ENCODE measurements at regions not wholly inside any gene's neighbourhood (a gene's known extent, or its start where the extent isn't known, plus 50 kb on each side); places are given as distances from the start of the nearest gene placed in this dataset.
"Not testable (repeated sequence)": the region's sequence is repeated elsewhere in the genome, so short reads cannot be mapped to it uniquely, and the experiment has no call there.

- H3K9ac ChIP-seq (ENCODE audit: low read length); H3K27ac ChIP-seq (ENCODE audit: low read depth, low read length): not testable (repeated sequence)
Observed at GRCh38 chr6:19584207-19584606, 253.0 kb upstream of the ID4 start.

GRCh38 chr6:19587238-19587942 is 249.8 kb upstream of the ID4 start:
- H3K27ac ChIP-seq (ENCODE audit: low read depth, low read length) = no peak overlapping the region
- H3K4me3 ChIP-seq (ENCODE audit: low read length) = no peak overlapping the region
- no peaks in the 10 kb centered on the region for H3K4me1 ChIP-seq (ENCODE audit: control insufficient read depth, insufficient read depth, low read length)
- no peaks in the 10 kb centered on the region for H3K27me3 ChIP-seq (ENCODE audit: control insufficient read depth, insufficient read depth, low read length)
- no peak overlapping the region for H3K9ac ChIP-seq (ENCODE audit: low read length)
- H3K36me3 ChIP-seq (ENCODE audit: control insufficient read depth, insufficient read depth, low read length) = no peaks in the 10 kb centered on the region

More at GRCh38 chr6:19584207-19584606, 253.0 kb upstream of the ID4 start:
- H3K27me3 ChIP-seq (ENCODE audit: control insufficient read depth, insufficient read depth, low read length); H3K4me1 ChIP-seq (ENCODE audit: control insufficient read depth, insufficient read depth, low read length); H3K4me3 ChIP-seq (ENCODE audit: low read length); H3K36me3 ChIP-seq (ENCODE audit: control insufficient read depth, insufficient read depth, low read length): not testable (repeated sequence)

- Histone ChIP-seq H3K36me3 (ENCODE audit: control insufficient read depth, insufficient read depth, low read length) (no peaks in the 10 kb centered on the region), H3K4me1 (ENCODE audit: control insufficient read depth, insufficient read depth, low read length) (no peaks in the 10 kb centered on the region), H3K27me3 (ENCODE audit: control insufficient read depth, insufficient read depth, low read length) (no peaks in the 10 kb centered on the region), H3K4me3 (ENCODE audit: low read length) (no peak overlapping the region), H3K27ac (ENCODE audit: low read depth, low read length) (no peak overlapping the region), H3K9ac (ENCODE audit: low read length) (no peak overlapping the region)
Observed at GRCh38 chr6:19590501-19591131, 246.6 kb upstream of the ID4 start.

GRCh38 chr6:19597809-19598320 is 239.3 kb upstream of the ID4 start:
- Histone ChIP-seq H3K36me3 (ENCODE audit: control insufficient read depth, insufficient read depth, low read length) (no peaks in the 10 kb centered on the region), H3K27ac (ENCODE audit: low read depth, low read length) (no peak overlapping the region), H3K4me3 (ENCODE audit: low read length) (no peak overlapping the region), H3K27me3 (ENCODE audit: control insufficient read depth, insufficient read depth, low read length) (no peaks in the 10 kb centered on the region), H3K4me1 (ENCODE audit: control insufficient read depth, insufficient read depth, low read length) (no peaks in the 10 kb centered on the region), H3K9ac (ENCODE audit: low read length) (no peak overlapping the region)

GRCh38 chr6:19599796-19600464 is 237.2 kb upstream of the ID4 start:
- Histone ChIP-seq H3K9ac (ENCODE audit: low read length) (no peak overlapping the region), H3K4me1 (ENCODE audit: control insufficient read depth, insufficient read depth, low read length) (no peaks in the 10 kb centered on the region), H3K36me3 (ENCODE audit: control insufficient read depth, insufficient read depth, low read length) (no peaks in the 10 kb centered on the region), H3K4me3 (ENCODE audit: low read length) (no peak overlapping the region), H3K27ac (ENCODE audit: low read depth, low read length) (no peak overlapping the region), H3K27me3 (ENCODE audit: control insufficient read depth, insufficient read depth, low read length) (no peaks in the 10 kb centered on the region)

- H3K36me3 ChIP-seq (ENCODE audit: control insufficient read depth, insufficient read depth, low read length) = no peaks in the 10 kb centered on the region
- H3K4me3 ChIP-seq (ENCODE audit: low read length) = no peak overlapping the region
- no peak overlapping the region for H3K27ac ChIP-seq (ENCODE audit: low read depth, low read length)
- H3K27me3 ChIP-seq (ENCODE audit: control insufficient read depth, insufficient read depth, low read length) = no peaks in the 10 kb centered on the region
- no peaks in the 10 kb centered on the region for H3K4me1 ChIP-seq (ENCODE audit: control insufficient read depth, insufficient read depth, low read length)
- no peak overlapping the region for H3K9ac ChIP-seq (ENCODE audit: low read length)
Observed at GRCh38 chr6:19602434-19603013, 234.6 kb upstream of the ID4 start.

- no peak overlapping the region for H3K4me3 ChIP-seq (ENCODE audit: low read length)
- no peaks in the 10 kb centered on the region for H3K36me3 ChIP-seq (ENCODE audit: control insufficient read depth, insufficient read depth, low read length)
- H3K9ac ChIP-seq (ENCODE audit: low read length) = no peak overlapping the region
- no peaks in the 10 kb centered on the region for H3K27me3 ChIP-seq (ENCODE audit: control insufficient read depth, insufficient read depth, low read length)
- no peaks in the 10 kb centered on the region for H3K4me1 ChIP-seq (ENCODE audit: control insufficient read depth, insufficient read depth, low read length)
- H3K27ac ChIP-seq (ENCODE audit: low read depth, low read length) = no peak overlapping the region
Observed at GRCh38 chr6:19603721-19604120, 233.4 kb upstream of the ID4 start.

- Histone ChIP-seq H3K4me1 (ENCODE audit: control insufficient read depth, insufficient read depth, low read length) (no peaks in the 10 kb centered on the region), H3K36me3 (ENCODE audit: control insufficient read depth, insufficient read depth, low read length) (no peaks in the 10 kb centered on the region), H3K27me3 (ENCODE audit: control insufficient read depth, insufficient read depth, low read length) (no peaks in the 10 kb centered on the region), H3K4me3 (ENCODE audit: low read length) (no peak overlapping the region), H3K27ac (ENCODE audit: low read depth, low read length) (no peak overlapping the region), H3K9ac (ENCODE audit: low read length) (no peak overlapping the region)
Observed at GRCh38 chr6:19605624-19606023, 231.5 kb upstream of the ID4 start.

GRCh38 chr6:19608546-19608945 is 228.6 kb upstream of the ID4 start:
- Histone ChIP-seq H3K9ac (ENCODE audit: low read length) (no peak overlapping the region), H3K36me3 (ENCODE audit: control insufficient read depth, insufficient read depth, low read length) (no peaks in the 10 kb centered on the region), H3K4me3 (ENCODE audit: low read length) (no peak overlapping the region)

GRCh38 chr6:19609972-19610641 is 227.1 kb upstream of the ID4 start:
- Histone ChIP-seq H3K27me3 (ENCODE audit: control insufficient read depth, insufficient read depth, low read length) (no peaks in the 10 kb centered on the region), H3K9ac (ENCODE audit: low read length) (no peak overlapping the region), H3K36me3 (ENCODE audit: control insufficient read depth, insufficient read depth, low read length) (no peaks in the 10 kb centered on the region), H3K27ac (ENCODE audit: low read depth, low read length) (no peak overlapping the region), H3K4me3 (ENCODE audit: low read length) (no peak overlapping the region), H3K4me1 (ENCODE audit: control insufficient read depth, insufficient read depth, low read length) (no peaks in the 10 kb centered on the region)

More at GRCh38 chr6:19608546-19608945, 228.6 kb upstream of the ID4 start:
- Histone ChIP-seq H3K27ac (ENCODE audit: low read depth, low read length) (no peak overlapping the region), H3K4me1 (ENCODE audit: control insufficient read depth, insufficient read depth, low read length) (no peaks in the 10 kb centered on the region), H3K27me3 (ENCODE audit: control insufficient read depth, insufficient read depth, low read length) (no peaks in the 10 kb centered on the region)

GRCh38 chr6:19612672-19613466 is 224.3 kb upstream of the ID4 start:
- not testable (repeated sequence) for H3K27ac ChIP-seq (ENCODE audit: low read depth, low read length); H3K27me3 ChIP-seq (ENCODE audit: control insufficient read depth, insufficient read depth, low read length); H3K4me3 ChIP-seq (ENCODE audit: low read length); H3K36me3 ChIP-seq (ENCODE audit: control insufficient read depth, insufficient read depth, low read length); H3K4me1 ChIP-seq (ENCODE audit: control insufficient read depth, insufficient read depth, low read length); H3K9ac ChIP-seq (ENCODE audit: low read length)
